ENCODE measurements at regions not wholly inside any gene's neighbourhood (a gene's known extent, or its start where the extent isn't known, plus 50 kb on each side); places are given as distances from the start of the nearest gene placed in this dataset.
"Not testable (repeated sequence)": the region's sequence is repeated elsewhere in the genome, so short reads cannot be mapped to it uniquely, and the experiment has no call there.

- Histone ChIP-seq H4K20me1 (ENCODE audit: insufficient read depth, low read length) (no peaks in the 10 kb centered on the region), H3K27me3 (ENCODE audit: insufficient read depth, low read length) (no peaks in the 10 kb centered on the region), H3K4me1 (ENCODE audit: insufficient read depth, low read length, severe bottlenecking) (no peaks in the 10 kb centered on the region), H3K9me3 (ENCODE audit: low read length) (no peaks in the 10 kb centered on the region), H3F3A (ENCODE audit: insufficient read depth, low read length) (no peaks in the 10 kb centered on the region), H3K9me2 (ENCODE audit: low read depth, low read length) (no peaks in the 10 kb centered on the region), H3K36me3 (ENCODE audit: insufficient read depth, low read length) (no peaks in the 10 kb centered on the region), H3K4me3 (ENCODE audit: low read depth, low read length, poor library complexity, severe bottlenecking) (no peak overlapping the region), H3K4me2 (ENCODE audit: low read length) (no peak overlapping the region), H3K9ac (ENCODE audit: low read length) (no peak overlapping the region), H3K27ac (ENCODE audit: low read depth, low read length, poor library complexity, severe bottlenecking) (no peak overlapping the region), H3K79me2 (ENCODE audit: insufficient read depth, low read length) (no peaks in the 10 kb centered on the region), H2AFZ (ENCODE audit: low read length) (no peak overlapping the region)
- TF ChIP-seq CTCF (IDR thresholded peaks at IDR 0.05; ENCODE audit: low read length) (no peak), EZH2 (IDR thresholded peaks at IDR 0.05; ENCODE audit: borderline replicate concordance, low read length) (no peak)
These were observed 69.7 kb downstream of the RFPL4B start for GRCh38 chr6:112416866-112417265.

DNA sequence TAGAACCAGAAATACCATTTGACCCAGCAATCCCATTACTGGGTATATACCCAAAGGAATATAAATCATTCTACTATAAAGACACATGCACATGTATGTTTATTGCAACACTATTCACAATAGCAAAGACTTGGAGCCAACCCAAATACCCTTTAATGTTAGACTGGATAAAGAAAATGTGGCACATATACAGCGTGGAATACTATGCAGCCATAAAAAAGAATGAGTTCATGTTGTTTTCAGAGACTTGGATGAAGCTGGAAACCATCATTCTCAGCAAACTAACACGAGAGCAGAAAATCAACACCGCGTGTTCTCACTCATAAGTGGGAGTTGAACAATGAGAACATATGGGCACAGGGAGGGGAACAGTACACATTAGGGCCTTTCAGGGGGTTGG lies 79.9 kb downstream of the RFPL4B start:
- H3K4me2 ChIP-seq (ENCODE audit: low read length); H3K36me3 ChIP-seq (ENCODE audit: insufficient read depth, low read length); H3F3A ChIP-seq (ENCODE audit: insufficient read depth, low read length): not testable (repeated sequence)

DNA sequence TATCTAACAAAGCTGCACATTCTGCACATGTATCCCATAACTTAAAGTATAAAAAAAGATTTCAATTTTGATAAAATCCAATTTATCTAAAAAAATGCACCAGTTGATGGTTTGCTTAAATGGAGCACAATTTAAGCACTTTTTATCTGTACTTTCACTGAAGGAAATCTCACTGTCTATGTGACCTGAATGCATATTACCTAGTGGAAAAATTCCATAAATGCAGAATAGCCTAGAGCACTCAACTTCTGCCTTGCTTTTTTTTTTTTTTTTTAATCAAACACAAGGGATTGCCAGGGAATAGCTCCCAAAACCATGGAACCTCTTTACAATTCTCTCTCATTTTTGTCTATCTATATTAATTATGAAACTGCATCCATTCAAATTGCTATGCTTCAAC lies 80.4 kb downstream of the RFPL4B start:
- no peak overlapping the region for H2AFZ ChIP-seq (ENCODE audit: low read length)
- TF ChIP-seq EZH2 (IDR thresholded peaks at IDR 0.05; ENCODE audit: borderline replicate concordance, low read length) (no peak), CTCF (IDR thresholded peaks at IDR 0.05; ENCODE audit: low read length) (no peak)
- H3K27me3 ChIP-seq (ENCODE audit: insufficient read depth, low read length), result no peaks in the 10 kb centered on the region
- no peaks in the 10 kb centered on the region for H3F3A ChIP-seq (ENCODE audit: insufficient read depth, low read length)
- H3K79me2 ChIP-seq (ENCODE audit: insufficient read depth, low read length), result no peaks in the 10 kb centered on the region
- no peaks in the 10 kb centered on the region for H3K36me3 ChIP-seq (ENCODE audit: insufficient read depth, low read length)
- no peak overlapping the region for H3K4me3 ChIP-seq (ENCODE audit: low read depth, low read length, poor library complexity, severe bottlenecking)
- H3K9me2 ChIP-seq (ENCODE audit: low read depth, low read length), result no peaks in the 10 kb centered on the region
- H4K20me1 ChIP-seq (ENCODE audit: insufficient read depth, low read length), result no peaks in the 10 kb centered on the region
- no peaks in the 10 kb centered on the region for H3K4me1 ChIP-seq (ENCODE audit: insufficient read depth, low read length, severe bottlenecking)
- no peaks in the 10 kb centered on the region for H3K9me3 ChIP-seq (ENCODE audit: low read length)
- H3K9ac ChIP-seq (ENCODE audit: low read length), result no peak overlapping the region
- H3K4me2 ChIP-seq (ENCODE audit: low read length), result no peak overlapping the region
- H3K27ac ChIP-seq (ENCODE audit: low read depth, low read length, poor library complexity, severe bottlenecking), result no peak overlapping the region

More for the DNA sequence above, 79.9 kb downstream of the RFPL4B start:
- not testable (repeated sequence) for H3K9me2 ChIP-seq (ENCODE audit: low read depth, low read length); H3K9me3 ChIP-seq (ENCODE audit: low read length); H4K20me1 ChIP-seq (ENCODE audit: insufficient read depth, low read length); H3K27ac ChIP-seq (ENCODE audit: low read depth, low read length, poor library complexity, severe bottlenecking); H3K4me3 ChIP-seq (ENCODE audit: low read depth, low read length, poor library complexity, severe bottlenecking); H3K4me1 ChIP-seq (ENCODE audit: insufficient read depth, low read length, severe bottlenecking); H2AFZ ChIP-seq (ENCODE audit: low read length); H3K9ac ChIP-seq (ENCODE audit: low read length); H3K79me2 ChIP-seq (ENCODE audit: insufficient read depth, low read length); H3K27me3 ChIP-seq (ENCODE audit: insufficient read depth, low read length)

GRCh38 chr6:112428477-112428876 lies 81.3 kb downstream of the RFPL4B start:
- no peak overlapping the region for H3K4me2 ChIP-seq (ENCODE audit: low read length)

More at GRCh38 chr6:112428477-112428876, 81.3 kb downstream of the RFPL4B start:
- H3F3A ChIP-seq (ENCODE audit: insufficient read depth, low read length), result no peaks in the 10 kb centered on the region
- no peaks in the 10 kb centered on the region for H3K36me3 ChIP-seq (ENCODE audit: insufficient read depth, low read length)
- H3K9me2 ChIP-seq (ENCODE audit: low read depth, low read length), result no peaks in the 10 kb centered on the region
- H2AFZ ChIP-seq (ENCODE audit: low read length), result no peak overlapping the region
- H3K4me1 ChIP-seq (ENCODE audit: insufficient read depth, low read length, severe bottlenecking), result no peaks in the 10 kb centered on the region
- no peaks in the 10 kb centered on the region for H3K79me2 ChIP-seq (ENCODE audit: insufficient read depth, low read length)
- H3K27me3 ChIP-seq (ENCODE audit: insufficient read depth, low read length), result no peaks in the 10 kb centered on the region
- H4K20me1 ChIP-seq (ENCODE audit: insufficient read depth, low read length), result no peaks in the 10 kb centered on the region
- H3K9me3 ChIP-seq (ENCODE audit: low read length), result no peaks in the 10 kb centered on the region
- H3K4me3 ChIP-seq (ENCODE audit: low read depth, low read length, poor library complexity, severe bottlenecking), result no peak overlapping the region
- no peak overlapping the region for H3K27ac ChIP-seq (ENCODE audit: low read depth, low read length, poor library complexity, severe bottlenecking)
- H3K9ac ChIP-seq (ENCODE audit: low read length), result no peak overlapping the region
- TF ChIP-seq CTCF (IDR thresholded peaks at IDR 0.05; ENCODE audit: low read length) (no peak), EZH2 (IDR thresholded peaks at IDR 0.05; ENCODE audit: borderline replicate concordance, low read length) (no peak)
